A673 (cell line): ENCODE measurements at regions not wholly inside any gene's neighbourhood (a gene's known extent, or its start where the extent isn't known, plus 50 kb on each side); places are given as distances from the start of the nearest gene placed in this dataset.
"Not testable (repeated sequence)": the region's sequence is repeated elsewhere in the genome, so short reads cannot be mapped to it uniquely, and the experiment has no call there.

Source experiments
- BruUV-seq: library from RNA; stranded (reverse); fragments of 400-500 nt; replicated peaks from 2 replicates; lab custom pipeline; 2021; lab: Mats Ljungman, UMichigan
- CTCF ChIA-PET: fragments of 300-600 bp; sonication (Branson Sonifier 250); formaldehyde crosslinking; loops from one replicate; lab custom pipeline; 2022; ENCODE audit warnings: antibody characterized with exemption; lab: Charles Lee
- POLR2A ChIA-PET: fragments of 300-600 bp; sonication (Branson Sonifier 250); formaldehyde crosslinking; loops from one replicate; lab custom pipeline; 2022; ENCODE audit warnings: antibody characterized with exemption; ENCODE audit not compliant: low non-redundant PET; lab: Charles Lee
- DNase-seq: peaks from one replicate; pipeline ENCODE4 v3.0.0-alpha.2; 2015; ENCODE audit warnings: low spot score
- H3K27ac ChIP-seq: fragments of 200-600 bp; sonication (generic); 2 replicates; pipeline ENCODE4 v1.5.1; 2016; ENCODE audit warnings: mixed run types, low read depth, mild to moderate bottlenecking, mixed read lengths, antibody characterized with exemption, low read length; ENCODE audit not compliant: poor library complexity, severe bottlenecking
- H3K27me3 ChIP-seq: fragments of 200-600 bp; sonication (generic); replicated peaks from 2 replicates; pipeline ENCODE4 v1.6.1; 2017; ENCODE audit warnings: mixed run types, low read depth, mild to moderate bottlenecking, mixed read lengths, antibody characterized with exemption, low read length; ENCODE audit not compliant: insufficient read depth, poor library complexity
- H3K36me3 ChIP-seq: fragments of 200-600 bp; sonication (generic); 2 replicates; pipeline ENCODE4 v1.6.1; 2016; ENCODE audit warnings: mixed run types, mild to moderate bottlenecking, mixed read lengths, antibody characterized with exemption, low read length; ENCODE audit not compliant: insufficient read depth, poor library complexity, severe bottlenecking
- H3K4me1 ChIP-seq: fragments of 200-600 bp; sonication (generic); 2 replicates; pipeline ENCODE4 v1.6.1; 2017; ENCODE audit warnings: mixed run types, mild to moderate bottlenecking, mixed read lengths, antibody characterized with exemption, low read length; ENCODE audit not compliant: insufficient read depth, poor library complexity, severe bottlenecking
- H3K4me3 ChIP-seq: fragments of 200-600 bp; sonication (generic); 2 replicates; pipeline ENCODE4 v1.5.1; 2016; ENCODE audit warnings: low read depth, mixed run types, mild to moderate bottlenecking, mixed read lengths, low read length; ENCODE audit not compliant: poor library complexity, severe bottlenecking
- H3K9me3 ChIP-seq: fragments of 200-600 bp; sonication (generic); 2 replicates; pipeline ENCODE4 v1.6.1; 2016; ENCODE audit warnings: mixed run types, low read depth, mild to moderate bottlenecking, mixed read lengths, antibody characterized with exemption, low read length; ENCODE audit not compliant: poor library complexity, severe bottlenecking
- EZH2 ChIP-seq: fragments of 200-600 bp; sonication (generic); IDR thresholded peaks from 2 replicates; pipeline ENCODE4 v1.6.1; 2017; ENCODE audit warnings: borderline replicate concordance, low read depth, mild to moderate bottlenecking, mixed read lengths, antibody characterized with exemption, low read length; ENCODE audit not compliant: poor library complexity, severe bottlenecking
- intact Hi-C: fragments of 100-400 bp; cut with micrococcal nuclease; formaldehyde crosslinking; loops from one replicate; pipeline ENCODE4 v1.10.0; 2022; ENCODE audit not compliant: unreplicated experiment
- TF ChIP-seq, protein P1 (sequence below): fragments of 300-800, 200-600 bp; sonication (generic); conservative IDR thresholded peaks from 2 replicates; pipeline ENCODE4 v1.5.1; 2017; ENCODE audit warnings: low read depth, mild to moderate bottlenecking, antibody characterized with exemption, low read length, moderate library complexity, mixed read lengths

DNA sequence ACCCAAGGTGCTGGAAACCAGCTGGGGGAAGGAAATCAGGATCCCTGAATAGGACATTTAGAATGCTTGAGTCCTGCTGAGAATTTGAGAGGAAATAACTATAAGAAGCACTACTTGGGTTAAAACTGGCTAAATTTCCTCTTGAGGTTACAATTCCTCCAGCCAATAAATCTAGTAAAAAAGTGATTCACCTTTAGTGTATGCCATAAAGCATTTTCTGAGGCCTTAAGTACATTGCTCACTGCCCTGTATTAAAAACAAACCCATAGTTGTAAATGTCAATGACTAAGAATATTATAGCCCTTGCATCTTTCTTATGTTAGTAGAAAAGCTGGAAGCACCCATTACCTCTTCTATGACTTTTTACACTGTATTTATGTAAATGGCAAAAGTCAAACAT, 634.7 kb upstream of the ARRDC3 start:
- DNase-seq, result no peak
- Histone ChIP-seq H3K9me3 (no peaks in the 10 kb centered on the region), H3K27ac (no peak overlapping the region), H3K27me3 (no peaks in the 10 kb centered on the region), H3K36me3 (no peaks in the 10 kb centered on the region), H3K4me3 (no peak overlapping the region), H3K4me1 (peaks cover 6% of the 10 kb centered on the region)
- ChIA-PET CTCF (interaction anchor here (0.6 kb wide), 1 partner anchor 193 kb away, joined by 3 read pairs; no protein-coding TSS in a partner anchor), POLR2A (no interaction called here)
- no peak for TF ChIP-seq EZH2
- TF ChIP-seq, protein P1, sequence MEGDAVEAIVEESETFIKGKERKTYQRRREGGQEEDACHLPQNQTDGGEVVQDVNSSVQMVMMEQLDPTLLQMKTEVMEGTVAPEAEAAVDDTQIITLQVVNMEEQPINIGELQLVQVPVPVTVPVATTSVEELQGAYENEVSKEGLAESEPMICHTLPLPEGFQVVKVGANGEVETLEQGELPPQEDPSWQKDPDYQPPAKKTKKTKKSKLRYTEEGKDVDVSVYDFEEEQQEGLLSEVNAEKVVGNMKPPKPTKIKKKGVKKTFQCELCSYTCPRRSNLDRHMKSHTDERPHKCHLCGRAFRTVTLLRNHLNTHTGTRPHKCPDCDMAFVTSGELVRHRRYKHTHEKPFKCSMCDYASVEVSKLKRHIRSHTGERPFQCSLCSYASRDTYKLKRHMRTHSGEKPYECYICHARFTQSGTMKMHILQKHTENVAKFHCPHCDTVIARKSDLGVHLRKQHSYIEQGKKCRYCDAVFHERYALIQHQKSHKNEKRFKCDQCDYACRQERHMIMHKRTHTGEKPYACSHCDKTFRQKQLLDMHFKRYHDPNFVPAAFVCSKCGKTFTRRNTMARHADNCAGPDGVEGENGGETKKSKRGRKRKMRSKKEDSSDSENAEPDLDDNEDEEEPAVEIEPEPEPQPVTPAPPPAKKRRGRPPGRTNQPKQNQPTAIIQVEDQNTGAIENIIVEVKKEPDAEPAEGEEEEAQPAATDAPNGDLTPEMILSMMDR, result no peak
- intact Hi-C loops, result no loop called here
- no TSS peak for BruUV-seq

GRCh38 chr5:92011845-92012244, 628.7 kb upstream of the ARRDC3 start:
- H3K27ac ChIP-seq, BruUV-seq, H3K4me1 ChIP-seq, H3K36me3 ChIP-seq, intact Hi-C loops, POLR2A ChIA-PET, DNase-seq, H3K9me3 ChIP-seq, H3K27me3 ChIP-seq, CTCF ChIA-PET, H3K4me3 ChIP-seq: not testable (repeated sequence)

DNA sequence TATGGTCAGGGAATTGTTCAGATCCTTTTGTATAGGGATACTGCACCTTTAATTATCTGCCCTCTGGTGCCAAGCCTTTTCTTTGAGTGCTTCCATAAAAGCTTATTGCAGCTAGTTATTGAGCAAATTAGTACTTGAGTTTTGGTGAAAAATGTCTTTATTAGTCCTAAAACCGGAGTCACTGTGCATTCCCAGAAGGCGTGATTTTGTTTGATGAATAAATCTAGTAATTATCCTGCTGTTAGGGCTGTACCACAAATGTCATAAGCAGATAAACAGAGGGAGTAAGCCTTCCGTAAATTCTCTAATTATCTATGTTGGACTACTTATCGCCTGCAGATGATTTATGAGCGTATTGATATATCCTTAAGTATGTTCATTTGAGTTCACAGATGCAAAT, 620.7 kb upstream of the ARRDC3 start:
- DNase-seq, result peak; percentile 8
- TF ChIP-seq, protein P1, result no peak
- no peak for TF ChIP-seq EZH2
- ChIA-PET CTCF (no interaction called here), POLR2A (no interaction called here)
- intact Hi-C loops, result no loop called here
- BruUV-seq, result no TSS peak
- no peak overlapping the region for H3K4me3 ChIP-seq
- H3K9me3 ChIP-seq, result no peaks in the 10 kb centered on the region
- no peaks in the 10 kb centered on the region for H3K4me1 ChIP-seq
- H3K27me3 ChIP-seq, result no peaks in the 10 kb centered on the region
- H3K36me3 ChIP-seq, result no peaks in the 10 kb centered on the region
- no peak overlapping the region for H3K27ac ChIP-seq

- ChIA-PET CTCF (no interaction called here), POLR2A (no interaction called here)
- no peaks in the 10 kb centered on the region for H3K27me3 ChIP-seq
- intact Hi-C loops, result no loop called here
- no peak for TF ChIP-seq EZH2
- TF ChIP-seq, protein P1, result no peak
- H3K36me3 ChIP-seq, result no peaks in the 10 kb centered on the region
- BruUV-seq, result no TSS peak
- H3K9me3 ChIP-seq, result no peaks in the 10 kb centered on the region
- no peak overlapping the region for H3K4me3 ChIP-seq
- DNase-seq, result no peak
- H3K4me1 ChIP-seq, result no peaks in the 10 kb centered on the region
- no peak overlapping the region for H3K27ac ChIP-seq
These were observed 619.7 kb upstream of the ARRDC3 start for GRCh38 chr5:92002721-92003274.
